ENCODE measurements at regions not wholly inside any gene's neighbourhood (a gene's known extent, or its start where the extent isn't known, plus 50 kb on each side); places are given as distances from the start of the nearest gene placed in this dataset.

GRCh38 chr9:108316066-108316465, 539.7 kb downstream of the ACTL7B start:
- WGBS: 70% methylated on average over 4 of the region's 4 CpGs
- TF ChIP-seq EP300 (IDR thresholded peaks at IDR 0.05) (no peak), POLR2A (IDR thresholded peaks at IDR 0.05; ENCODE audit: low read depth) (no peak), CTCF (IDR thresholded peaks at IDR 0.05) (no peak), POLR2AphosphoS5 (IDR thresholded peaks at IDR 0.05) (no peak)
- intact Hi-C loops (cut with DNase I): no loop called here
- DNase-seq (ENCODE audit: extremely low spot score): no peak
- H3K27ac ChIP-seq (replicated peaks in 1 of 4): no peak overlapping the region
- H3K27me3 ChIP-seq: no peaks in the 10 kb centered on the region
- H3K4me1 ChIP-seq: no peaks in the 10 kb centered on the region
- no peaks in the 10 kb centered on the region for H3K36me3 ChIP-seq
- H3K9me3 ChIP-seq: no peaks in the 10 kb centered on the region
- H3K4me3 ChIP-seq: no peak overlapping the region

- intact Hi-C loops (cut with DNase I): no loop called here
- Histone ChIP-seq H3K27ac (replicated peaks in 1 of 4) (no peak overlapping the region), H3K27me3 (no peaks in the 10 kb centered on the region), H3K4me1 (no peaks in the 10 kb centered on the region), H3K4me3 (no peak overlapping the region), H3K36me3 (no peaks in the 10 kb centered on the region), H3K9me3 (no peaks in the 10 kb centered on the region)
- DNase-seq (ENCODE audit: extremely low spot score): no peak
- 75% methylated on average over 3 of the region's 3 CpGs for WGBS
- TF ChIP-seq POLR2A (IDR thresholded peaks at IDR 0.05; ENCODE audit: low read depth): no peak
- no peak for TF ChIP-seq POLR2AphosphoS5 (IDR thresholded peaks at IDR 0.05)
- TF ChIP-seq EP300 (IDR thresholded peaks at IDR 0.05): no peak
- TF ChIP-seq CTCF (IDR thresholded peaks at IDR 0.05): no peak
These were observed 544.0 kb downstream of the ACTL7B start for GRCh38 chr9:108311745-108312144.

GRCh38 chr9:108310202-108310601, 545.6 kb downstream of the ACTL7B start:
- WGBS: 73% methylated on average over 3 of the region's 3 CpGs
- H3K27ac ChIP-seq (replicated peaks in 1 of 4): no peak overlapping the region
- TF ChIP-seq EP300 (IDR thresholded peaks at IDR 0.05): no peak
- no peak for TF ChIP-seq POLR2A (IDR thresholded peaks at IDR 0.05; ENCODE audit: low read depth)
- no peak for TF ChIP-seq CTCF (IDR thresholded peaks at IDR 0.05)
- TF ChIP-seq POLR2AphosphoS5 (IDR thresholded peaks at IDR 0.05): no peak
- H3K4me1 ChIP-seq: no peaks in the 10 kb centered on the region
- no peaks in the 10 kb centered on the region for H3K36me3 ChIP-seq
- intact Hi-C loops (cut with DNase I): no loop called here
- H3K27me3 ChIP-seq: no peaks in the 10 kb centered on the region
- no peaks in the 10 kb centered on the region for H3K9me3 ChIP-seq
- DNase-seq (ENCODE audit: extremely low spot score): no peak
- no peak overlapping the region for H3K4me3 ChIP-seq

- Histone ChIP-seq H3K36me3 (no peaks in the 10 kb centered on the region), H3K4me3 (no peak overlapping the region), H3K27ac (replicated peaks in 1 of 4) (no peak overlapping the region), H3K27me3 (no peaks in the 10 kb centered on the region), H3K4me1 (no peaks in the 10 kb centered on the region), H3K9me3 (no peaks in the 10 kb centered on the region)
- intact Hi-C loops (cut with DNase I): no loop called here
- TF ChIP-seq POLR2AphosphoS5 (IDR thresholded peaks at IDR 0.05): no peak
- no peak for TF ChIP-seq POLR2A (IDR thresholded peaks at IDR 0.05; ENCODE audit: low read depth)
- TF ChIP-seq EP300 (IDR thresholded peaks at IDR 0.05): no peak
- TF ChIP-seq CTCF (IDR thresholded peaks at IDR 0.05): no peak
- 73% methylated on average over 9 of the region's 9 CpGs for WGBS
- peak; percentile 86 for DNase-seq (ENCODE audit: extremely low spot score)
These were observed 555.2 kb downstream of the ACTL7B start for GRCh38 chr9:108300306-108301287.
